Thyroid gland (tissue), 4 donors: ENCODE measurements at regions not wholly inside any gene's neighbourhood (a gene's known extent, or its start where the extent isn't known, plus 50 kb on each side); places are given as distances from the start of the nearest gene placed in this dataset.

Source experiments
- POLR2A ChIP-seq, 2 donors: fragments of 450-650 bp; IDR thresholded peaks; one replicate each; pipeline ENCODE4 v1.6.1; 2017; ENCODE audit warnings: antibody characterized with exemption in 2 of 2, mild to moderate bottlenecking in 2 of 2, moderate library complexity in 1 of 2
- TF ChIP-seq, protein P1 (sequence below), 6 experiments: fragments of 200-600 bp in 3 of 6; fragments of 450-650 bp in 3 of 6; sonication (generic) in 3 of 6; IDR thresholded peaks; one replicate each; pipeline ENCODE4 v1.5.1; 2016 to 2019; ENCODE audit warnings: antibody characterized with exemption in 6 of 6, mild to moderate bottlenecking in 2 of 6, inconsistent platforms in 1 of 6, moderate library complexity in 1 of 6

- TF ChIP-seq, protein P1, sequence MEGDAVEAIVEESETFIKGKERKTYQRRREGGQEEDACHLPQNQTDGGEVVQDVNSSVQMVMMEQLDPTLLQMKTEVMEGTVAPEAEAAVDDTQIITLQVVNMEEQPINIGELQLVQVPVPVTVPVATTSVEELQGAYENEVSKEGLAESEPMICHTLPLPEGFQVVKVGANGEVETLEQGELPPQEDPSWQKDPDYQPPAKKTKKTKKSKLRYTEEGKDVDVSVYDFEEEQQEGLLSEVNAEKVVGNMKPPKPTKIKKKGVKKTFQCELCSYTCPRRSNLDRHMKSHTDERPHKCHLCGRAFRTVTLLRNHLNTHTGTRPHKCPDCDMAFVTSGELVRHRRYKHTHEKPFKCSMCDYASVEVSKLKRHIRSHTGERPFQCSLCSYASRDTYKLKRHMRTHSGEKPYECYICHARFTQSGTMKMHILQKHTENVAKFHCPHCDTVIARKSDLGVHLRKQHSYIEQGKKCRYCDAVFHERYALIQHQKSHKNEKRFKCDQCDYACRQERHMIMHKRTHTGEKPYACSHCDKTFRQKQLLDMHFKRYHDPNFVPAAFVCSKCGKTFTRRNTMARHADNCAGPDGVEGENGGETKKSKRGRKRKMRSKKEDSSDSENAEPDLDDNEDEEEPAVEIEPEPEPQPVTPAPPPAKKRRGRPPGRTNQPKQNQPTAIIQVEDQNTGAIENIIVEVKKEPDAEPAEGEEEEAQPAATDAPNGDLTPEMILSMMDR (IDR thresholded peaks at IDR 0.05): no peak
- TF ChIP-seq POLR2A (IDR thresholded peaks at IDR 0.05): no peak
Observed at GRCh38 chr12:124098101-124098757, 125.2 kb downstream of the ZNF664 start.
